Neural progenitor cell (in vitro differentiated cells): ENCODE measurements at regions not wholly inside any gene's neighbourhood (a gene's known extent, or its start where the extent isn't known, plus 50 kb on each side); places are given as distances from the start of the nearest gene placed in this dataset.

ENCODE experiments used
- DNase-seq: peaks from one replicate; pipeline ENCODE4 v3.0.0-alpha.2; 2016; ENCODE audit warnings: low spot score
- H2AFZ ChIP-seq: fragments of 200-600 bp; sonication (generic); replicated peaks from 2 replicates; pipeline ENCODE4 v1.6.1; 2016; ENCODE audit warnings: antibody characterized with exemption
- H3F3A ChIP-seq: fragments of 200-600 bp; sonication (generic); 2 replicates; pipeline ENCODE4 v1.6.1; 2016; ENCODE audit warnings: antibody characterized with exemption, low read depth
- H3K27ac ChIP-seq: fragments of 200-600 bp; sonication (generic); 2 replicates; pipeline ENCODE4 v1.5.1; 2016; ENCODE audit warnings: mild to moderate bottlenecking
- H3K27me3 ChIP-seq: fragments of 200-600 bp; sonication (generic); 2 replicates; pipeline ENCODE4 v1.6.1; 2016; ENCODE audit warnings: mild to moderate bottlenecking, moderate library complexity
- H3K36me3 ChIP-seq: fragments of 200-600 bp; sonication (generic); 2 replicates; pipeline ENCODE4 v1.5.1; 2016
- H3K4me1 ChIP-seq: fragments of 200-600 bp; sonication (generic); 2 replicates; pipeline ENCODE4 v1.6.1; 2016; ENCODE audit warnings: mixed run types
- H3K4me2 ChIP-seq: fragments of 200-600 bp; sonication (generic); 2 replicates; pipeline ENCODE4 v1.6.1; 2016
- H3K4me3 ChIP-seq: fragments of 200-600 bp; sonication (generic); 2 replicates; pipeline ENCODE4 v1.5.1; 2016
- H3K79me2 ChIP-seq: fragments of 200-600 bp; sonication (generic); 2 replicates; pipeline ENCODE4 v1.6.1; 2016; ENCODE audit warnings: low read depth
- H3K9ac ChIP-seq: fragments of 200-600 bp; sonication (generic); 2 replicates; pipeline ENCODE4 v1.6.1; 2016
- H3K9me3 ChIP-seq: fragments of 200-600 bp; sonication (generic); 2 replicates; pipeline ENCODE4 v1.5.1; 2016; ENCODE audit warnings: low read depth
- H4K20me1 ChIP-seq: fragments of 200-600 bp; sonication (generic); 2 replicates; pipeline ENCODE4 v1.6.1; 2016; ENCODE audit warnings: low read depth
- H3K27ac Mint-ChIP-seq: 3 replicates; pipeline ENCODE4 v1.8.0; 2021; ENCODE audit warnings: mixed read lengths
- H3K27me3 Mint-ChIP-seq: 2 replicates; pipeline ENCODE4 v1.8.0; 2022; ENCODE audit warnings: low read depth, mild to moderate bottlenecking, inconsistent platforms, moderate library complexity, mixed read lengths; ENCODE audit not compliant: insufficient read depth
- H3K36me3 Mint-ChIP-seq: 3 replicates; pipeline ENCODE4 v1.8.0; 2021; ENCODE audit warnings: mixed read lengths
- H3K4me1 Mint-ChIP-seq: 3 replicates; pipeline ENCODE4 v1.8.0; 2021; ENCODE audit warnings: mixed read lengths
- H3K4me3 Mint-ChIP-seq: 3 replicates; pipeline ENCODE4 v1.8.0; 2021; ENCODE audit warnings: mild to moderate bottlenecking, moderate library complexity, mixed read lengths
- H3K9me3 Mint-ChIP-seq: 3 replicates; pipeline ENCODE4 v1.8.0; 2020; ENCODE audit warnings: mixed read lengths
- CTCF ChIP-seq: fragments of 200-600 bp; sonication (generic); IDR thresholded peaks from 2 replicates; pipeline ENCODE4 v1.5.1; 2017; ENCODE audit warnings: antibody characterized with exemption, mild to moderate bottlenecking
- EZH2 ChIP-seq: fragments of 200-600 bp; sonication (generic); IDR thresholded peaks from 2 replicates; pipeline ENCODE4 v1.6.1; 2017; ENCODE audit warnings: antibody characterized with exemption, mild to moderate bottlenecking, moderate library complexity
- EZH2phosphoT487 ChIP-seq: fragments of 200-600 bp; sonication (generic); IDR thresholded peaks from 2 replicates; pipeline ENCODE4 v1.6.1; 2017; ENCODE audit warnings: antibody characterized with exemption

DNA sequence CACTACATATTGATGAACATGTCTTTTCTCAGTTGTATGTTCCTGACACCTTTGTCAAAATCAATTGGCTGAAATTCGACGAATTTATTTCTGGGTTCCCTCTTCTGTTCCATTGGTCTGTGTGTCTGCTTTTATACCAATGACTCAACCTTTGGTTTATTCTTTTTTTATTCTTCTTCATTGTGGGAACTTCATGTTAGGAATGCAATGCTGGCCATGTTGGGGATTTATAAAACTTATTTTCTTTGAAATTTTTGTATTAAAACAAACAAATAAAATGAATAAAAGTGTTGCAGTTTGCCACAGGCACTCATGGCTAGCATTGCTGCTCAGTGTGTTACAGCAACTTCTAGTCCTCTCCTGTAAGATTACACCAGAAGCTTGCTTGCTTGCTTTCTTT lies 287.8 kb downstream of the DUSP10 start:
- no peak for DNase-seq
- H2AFZ ChIP-seq = no peak overlapping the region
- H3K27ac ChIP-seq = no peak overlapping the region
- H3K9ac ChIP-seq = no peak overlapping the region
- Mint-ChIP-seq H3K4me3 (no peak overlapping the region), H3K4me1 (no peaks in the 10 kb centered on the region), H3K36me3 (no peaks in the 10 kb centered on the region), H3K27ac (no peak overlapping the region), H3K9me3 (no peaks in the 10 kb centered on the region), H3K27me3 (peaks cover under 1% of the 10 kb centered on the region)
- H3K79me2 ChIP-seq = no peaks in the 10 kb centered on the region
- TF ChIP-seq EZH2 (no peak), CTCF (no peak), EZH2phosphoT487 (no peak)
- no peaks in the 10 kb centered on the region for H3K9me3 ChIP-seq
- H4K20me1 ChIP-seq = no peaks in the 10 kb centered on the region
- H3K4me1 ChIP-seq = no peaks in the 10 kb centered on the region
- no peak overlapping the region for H3K4me3 ChIP-seq
- H3K4me2 ChIP-seq = no peak overlapping the region
- H3K27me3 ChIP-seq = no peaks in the 10 kb centered on the region
- no peaks in the 10 kb centered on the region for H3F3A ChIP-seq
- no peaks in the 10 kb centered on the region for H3K36me3 ChIP-seq

GRCh38 chr1:221456918-221457317 lies 285.0 kb downstream of the DUSP10 start:
- H3K9me3 Mint-ChIP-seq = no peaks in the 10 kb centered on the region

GRCh38 chr1:221457685-221458446 lies 284.0 kb downstream of the DUSP10 start:
- H3K36me3 Mint-ChIP-seq = no peaks in the 10 kb centered on the region
- Histone ChIP-seq H4K20me1 (no peaks in the 10 kb centered on the region), H3K4me1 (no peaks in the 10 kb centered on the region)

More at GRCh38 chr1:221456918-221457317, 285.0 kb downstream of the DUSP10 start:
- no peak overlapping the region for H3K9ac ChIP-seq
- H3F3A ChIP-seq = no peaks in the 10 kb centered on the region
- no peaks in the 10 kb centered on the region for H3K79me2 ChIP-seq
- no peak for DNase-seq
- Mint-ChIP-seq H3K27ac (no peak overlapping the region), H3K4me1 (peaks cover 4% of the 10 kb centered on the region), H3K36me3 (no peaks in the 10 kb centered on the region), H3K4me3 (no peak overlapping the region), H3K27me3 (peaks cover 6% of the 10 kb centered on the region)
- no peaks in the 10 kb centered on the region for H3K36me3 ChIP-seq
- no peaks in the 10 kb centered on the region for H3K27me3 ChIP-seq
- H4K20me1 ChIP-seq = no peaks in the 10 kb centered on the region
- H2AFZ ChIP-seq = no peak overlapping the region
- no peaks in the 10 kb centered on the region for H3K4me1 ChIP-seq
- no peaks in the 10 kb centered on the region for H3K9me3 ChIP-seq
- H3K27ac ChIP-seq = no peak overlapping the region
- no peak overlapping the region for H3K4me3 ChIP-seq
- H3K4me2 ChIP-seq = no peak overlapping the region
- TF ChIP-seq CTCF (no peak), EZH2phosphoT487 (no peak), EZH2 (no peak)

More at GRCh38 chr1:221457685-221458446, 284.0 kb downstream of the DUSP10 start:
- Histone ChIP-seq H3K9me3 (no peaks in the 10 kb centered on the region), H3K4me3 (no peak overlapping the region), H3K36me3 (no peaks in the 10 kb centered on the region), H3K4me2 (no peak overlapping the region), H3K27me3 (no peaks in the 10 kb centered on the region), H3K79me2 (no peaks in the 10 kb centered on the region), H3K9ac (no peak overlapping the region), H2AFZ (no peak overlapping the region), H3F3A (no peaks in the 10 kb centered on the region), H3K27ac (no peak overlapping the region)
- Mint-ChIP-seq H3K4me3 (no peak overlapping the region), H3K4me1 (peaks cover 6% of the 10 kb centered on the region), H3K27ac (no peak overlapping the region), H3K27me3 (peaks cover 6% of the 10 kb centered on the region), H3K9me3 (no peaks in the 10 kb centered on the region)
- no peak for DNase-seq
- TF ChIP-seq EZH2 (no peak), CTCF (no peak), EZH2phosphoT487 (no peak)
